Mesodermal cell (in vitro differentiated cells): ENCODE measurements at regions not wholly inside any gene's neighbourhood (a gene's known extent, or its start where the extent isn't known, plus 50 kb on each side); places are given as distances from the start of the nearest gene placed in this dataset.
"Not testable (repeated sequence)": the region's sequence is repeated elsewhere in the genome, so short reads cannot be mapped to it uniquely, and the experiment has no call there.

Experiments used
- H3K27ac ChIP-seq: 2 replicates; pipeline ENCODE4 v1.7.0; 2013; ENCODE audit warnings: mild to moderate bottlenecking, low read depth, low read length, moderate library complexity; ENCODE audit not compliant: severe bottlenecking
- H3K36me3 ChIP-seq: 2 replicates; pipeline ENCODE4 v1.7.1; 2013; ENCODE audit warnings: mild to moderate bottlenecking, low read length, moderate library complexity; ENCODE audit not compliant: control insufficient read depth, insufficient read depth
- H3K4me1 ChIP-seq: one replicate; pipeline ENCODE4 v1.7.1; 2013; ENCODE audit warnings: mild to moderate bottlenecking, low read length; ENCODE audit not compliant: insufficient read depth, control insufficient read depth, poor library complexity, severe bottlenecking
- H3K4me3 ChIP-seq: 2 replicates; pipeline ENCODE4 v1.7.0; 2013; ENCODE audit warnings: low read length, control low read depth, mild to moderate bottlenecking; ENCODE audit not compliant: insufficient read depth, poor library complexity, severe bottlenecking; ENCODE audit errors: extremely low read depth
- H3K9me3 ChIP-seq: 2 replicates; pipeline ENCODE4 v1.7.1; 2013; ENCODE audit warnings: mild to moderate bottlenecking, low read length, moderate library complexity; ENCODE audit not compliant: control insufficient read depth
- WGBS, 2 experiments: methylation state at CpG; one replicate each; pipeline ENCODE4 v1.1.5; 2013; ENCODE audit warnings: missing lambda C conversion rate in 2 of 2; ENCODE audit not compliant: insufficient coverage in 2 of 2; 5-methylcytosine and 5-hydroxymethylcytosine counted together

DNA sequence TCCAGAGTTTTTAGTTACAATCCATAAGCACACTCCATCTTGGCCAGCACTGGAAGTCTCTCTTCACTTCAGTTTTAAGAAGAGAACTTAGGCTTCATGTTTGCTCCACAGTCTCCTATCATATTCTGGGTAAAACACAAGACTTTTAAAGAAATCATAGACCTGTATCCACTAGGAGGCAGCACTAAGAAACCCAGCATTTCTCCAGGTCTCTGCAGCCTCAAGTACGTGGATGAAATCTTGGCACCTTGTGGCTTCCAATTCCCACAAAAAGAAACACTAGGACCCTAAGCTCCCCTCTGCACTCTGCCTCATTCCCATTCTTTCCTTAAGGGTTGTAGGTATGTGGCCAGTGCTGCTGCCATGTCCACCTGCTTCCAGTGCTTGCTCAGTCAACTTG is 367.3 kb upstream of the CASK start:
- Histone ChIP-seq H3K9me3 (no peaks in the 10 kb centered on the region), H3K4me1 (no peaks in the 10 kb centered on the region), H3K4me3 (no peak overlapping the region), H3K36me3 (no peaks in the 10 kb centered on the region), H3K27ac (no peak overlapping the region)
- WGBS, 2 experiments, result no CpG with 5 or more reads among the region's 1 CpG

DNA sequence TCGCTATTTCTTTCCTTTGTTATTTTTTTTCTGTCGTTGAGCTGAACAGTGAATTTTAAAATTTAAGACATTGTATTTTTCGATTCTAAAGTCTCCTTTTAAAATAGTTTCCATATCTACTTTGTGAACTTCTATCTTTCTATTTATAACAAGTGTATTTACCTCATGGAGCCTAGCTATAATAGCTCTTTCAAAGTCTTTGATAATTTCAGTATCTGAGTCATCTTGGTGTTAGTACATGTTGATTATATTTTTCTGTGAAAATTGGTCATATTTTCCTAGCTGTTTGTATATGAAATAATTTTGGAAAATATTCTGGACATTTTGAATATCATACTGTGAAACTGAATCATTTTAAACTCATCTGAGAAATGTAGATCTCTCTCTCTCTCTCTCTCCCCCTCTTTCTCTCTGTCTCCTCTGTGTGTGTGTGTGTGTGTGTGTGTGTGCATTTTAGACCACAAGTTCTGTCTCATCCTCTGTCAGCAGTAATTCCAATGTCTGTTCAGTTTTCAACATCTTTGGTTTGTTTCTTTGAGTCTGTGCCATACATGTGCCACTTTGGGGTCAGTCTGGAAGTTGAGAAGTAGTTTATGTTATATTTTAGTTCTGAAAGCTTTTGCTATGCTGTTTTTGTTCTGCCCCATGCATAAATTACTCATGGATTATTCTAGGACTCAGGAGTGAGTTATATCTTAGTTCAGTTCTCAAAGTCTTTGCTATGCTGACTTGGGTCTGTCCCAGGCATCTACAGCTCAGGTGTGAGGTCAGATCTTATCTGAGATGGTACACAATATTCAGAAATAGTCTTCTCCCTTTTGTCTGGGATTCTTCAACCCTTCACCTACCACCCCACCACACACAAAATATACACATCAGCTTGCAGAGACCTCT is 366.4 kb upstream of the CASK start:
- Histone ChIP-seq H3K27ac (no peak overlapping the region), H3K4me1 (no peaks in the 10 kb centered on the region), H3K9me3 (no peaks in the 10 kb centered on the region), H3K4me3 (no peak overlapping the region), H3K36me3 (no peaks in the 10 kb centered on the region)
- WGBS, 2 experiments, result no CpG with 5 or more reads among the region's 3 CpGs

DNA sequence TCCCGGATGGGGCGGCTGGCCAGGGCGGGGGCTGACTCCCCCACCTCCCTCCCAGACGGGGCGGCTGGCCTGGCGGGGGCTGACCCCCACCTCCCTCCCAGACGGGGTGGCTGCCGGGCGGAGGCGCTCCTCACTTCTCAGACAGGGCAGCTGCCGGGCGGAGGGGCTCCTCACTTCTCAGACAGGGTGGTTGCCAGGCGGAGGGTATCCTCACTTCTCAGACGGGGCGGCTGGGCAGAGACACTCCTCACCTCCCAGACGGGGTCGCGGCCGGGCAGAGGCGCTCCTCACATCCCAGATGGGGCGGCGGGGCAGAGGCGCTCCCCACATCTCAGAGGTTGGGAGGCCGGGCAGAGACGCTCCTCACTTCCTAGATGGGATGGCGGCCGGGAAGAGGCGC is 362.3 kb upstream of the CASK start:
- not testable (repeated sequence) for H3K36me3 ChIP-seq, H3K9me3 ChIP-seq, H3K4me1 ChIP-seq, H3K27ac ChIP-seq, H3K4me3 ChIP-seq
- WGBS, 2 experiments, result 98% methylated on average over 7 of the region's 28 CpGs; no CpG with 5 or more reads in 1 of the 2 experiments

DNA sequence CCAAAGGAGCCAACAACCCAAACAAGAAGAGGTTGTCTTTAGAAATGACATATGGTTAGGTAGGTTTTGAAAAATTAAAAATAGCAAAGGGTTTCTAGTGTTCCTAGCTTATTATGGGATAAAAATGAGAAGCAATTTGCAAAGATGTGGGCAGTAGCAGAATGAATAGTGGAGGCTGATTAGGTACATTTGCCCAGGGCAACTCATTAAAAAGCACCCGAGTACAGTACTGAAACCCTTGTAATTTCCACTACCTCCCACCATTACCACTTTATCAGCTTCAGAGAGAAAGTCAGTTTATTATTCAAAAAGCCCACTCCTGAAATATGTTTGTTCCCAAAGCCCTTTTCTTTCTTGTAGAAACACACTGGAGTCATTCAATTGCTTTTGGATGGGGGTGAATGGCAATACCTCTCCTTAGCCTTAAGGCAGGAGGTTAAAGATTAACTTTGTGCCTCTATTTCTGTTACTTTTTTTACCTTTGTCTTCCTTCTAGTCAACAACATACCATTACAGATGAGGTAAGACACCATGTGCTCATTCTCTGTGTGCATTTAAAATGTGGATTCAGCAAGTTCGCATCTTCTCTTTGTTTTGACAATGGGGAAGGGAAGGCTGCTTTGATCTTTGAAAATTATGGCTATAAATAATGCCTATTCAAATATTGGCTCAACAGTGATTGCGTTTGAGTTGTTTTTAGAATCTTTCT is 353.8 kb upstream of the CASK start:
- Histone ChIP-seq H3K36me3 (no peaks in the 10 kb centered on the region), H3K9me3 (no peaks in the 10 kb centered on the region), H3K27ac (no peak overlapping the region), H3K4me1 (no peaks in the 10 kb centered on the region), H3K4me3 (no peak overlapping the region)
- 60% methylated on average over 1 of the region's 3 CpGs; no CpG with 5 or more reads in 1 of the 2 experiments for WGBS, 2 experiments

DNA sequence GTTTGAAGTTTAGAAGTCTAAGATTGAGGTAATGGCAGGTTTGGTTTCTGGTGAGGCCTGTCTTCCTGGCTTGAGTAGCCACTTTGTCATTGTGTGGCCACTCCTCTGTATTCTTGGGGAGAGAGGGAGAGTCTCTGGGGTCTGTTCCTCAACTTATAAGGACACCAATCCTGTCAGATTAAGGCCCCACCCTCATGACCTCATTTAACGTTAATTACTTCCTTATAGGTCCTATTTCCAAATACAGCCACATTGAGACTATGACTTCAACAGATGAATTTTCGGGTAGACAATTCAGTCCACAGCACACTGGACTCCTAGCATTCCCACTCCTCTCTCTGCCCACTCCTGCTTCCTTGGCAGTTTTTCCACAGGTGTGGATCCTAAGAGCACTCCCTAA is 350.8 kb upstream of the CASK start:
- 78 to 80% methylated on average over 1 to 2 of the region's 2 CpGs for WGBS, 2 experiments
- Histone ChIP-seq H3K4me1 (no peaks in the 10 kb centered on the region), H3K27ac (no peak overlapping the region), H3K9me3 (no peaks in the 10 kb centered on the region), H3K36me3 (no peaks in the 10 kb centered on the region), H3K4me3 (no peak overlapping the region)

DNA sequence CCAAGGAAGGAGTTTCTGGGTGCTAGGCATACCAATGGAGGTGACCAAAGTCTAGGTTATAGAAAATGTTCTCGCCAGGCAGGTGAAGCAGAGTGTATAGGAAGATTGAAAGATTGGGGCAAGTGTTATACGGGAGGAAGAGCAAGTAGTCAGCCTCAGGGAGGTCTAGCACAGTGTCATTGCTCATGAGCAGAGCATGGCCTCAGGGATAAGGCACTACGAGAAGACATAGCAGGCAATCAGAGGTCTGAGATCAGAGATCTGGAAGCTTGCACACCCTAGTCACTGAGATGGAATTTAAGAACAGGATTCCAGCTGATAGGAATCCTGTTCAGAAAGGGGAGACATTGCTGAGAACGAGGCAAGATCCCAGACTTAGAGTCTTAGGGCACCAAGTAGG is 350.0 kb upstream of the CASK start:
- WGBS, 2 experiments, result 92 to 93% methylated on average over 2 to 4 of the region's 4 CpGs
- H3K4me3 ChIP-seq, result no peak overlapping the region
- no peaks in the 10 kb centered on the region for H3K9me3 ChIP-seq
- H3K27ac ChIP-seq, result no peak overlapping the region
- H3K36me3 ChIP-seq, result no peaks in the 10 kb centered on the region
- H3K4me1 ChIP-seq, result no peaks in the 10 kb centered on the region

DNA sequence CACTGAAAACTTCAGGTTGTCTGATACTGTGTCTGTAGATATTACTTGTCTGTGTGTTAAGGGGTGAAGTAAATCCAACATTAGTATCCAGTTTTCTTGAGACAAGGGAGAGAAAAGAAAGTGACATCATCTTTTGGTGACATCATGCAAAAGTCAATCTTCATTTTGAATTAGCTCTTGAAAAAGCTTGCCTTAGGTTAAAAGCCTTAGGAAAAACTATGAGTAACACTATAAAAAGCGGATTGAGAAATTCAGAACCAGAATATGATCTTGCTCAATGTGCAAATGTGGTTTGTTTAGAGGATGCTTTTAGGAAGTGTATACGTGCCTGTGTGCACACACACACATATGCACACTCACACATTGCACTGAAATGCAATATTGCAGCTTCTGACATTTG is 345.8 kb upstream of the CASK start:
- no peak overlapping the region for H3K4me3 ChIP-seq
- no peaks in the 10 kb centered on the region for H3K36me3 ChIP-seq
- H3K9me3 ChIP-seq, result no peaks in the 10 kb centered on the region
- no peaks in the 10 kb centered on the region for H3K4me1 ChIP-seq
- H3K27ac ChIP-seq, result no peak overlapping the region
- no CpG with 5 or more reads among the region's 2 CpGs for WGBS, 2 experiments

DNA sequence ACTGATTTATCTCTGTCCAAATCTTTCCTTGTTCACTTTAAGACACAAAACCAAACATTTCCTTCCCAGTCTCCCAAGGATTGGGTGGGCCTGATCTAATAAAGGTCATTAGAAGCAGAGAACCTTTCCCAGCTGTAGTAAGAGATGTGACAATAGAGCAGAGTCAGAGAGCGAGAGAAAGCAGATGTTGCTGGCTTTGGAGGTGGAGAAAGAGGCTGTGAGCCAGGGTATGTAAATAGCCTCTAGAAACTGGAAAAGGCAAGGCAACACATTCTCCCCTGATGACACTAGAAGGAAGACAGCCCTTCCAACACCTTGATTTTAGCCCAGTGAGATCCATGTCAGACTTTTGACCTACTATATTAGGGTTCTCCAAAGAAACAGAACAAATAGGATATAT is 337.5 kb upstream of the CASK start:
- 100% methylated on average over 1 of the region's 1 CpG; no CpG with 5 or more reads in 1 of the 2 experiments for WGBS, 2 experiments
- no peak overlapping the region for H3K27ac ChIP-seq
- H3K36me3 ChIP-seq, result no peaks in the 10 kb centered on the region

DNA sequence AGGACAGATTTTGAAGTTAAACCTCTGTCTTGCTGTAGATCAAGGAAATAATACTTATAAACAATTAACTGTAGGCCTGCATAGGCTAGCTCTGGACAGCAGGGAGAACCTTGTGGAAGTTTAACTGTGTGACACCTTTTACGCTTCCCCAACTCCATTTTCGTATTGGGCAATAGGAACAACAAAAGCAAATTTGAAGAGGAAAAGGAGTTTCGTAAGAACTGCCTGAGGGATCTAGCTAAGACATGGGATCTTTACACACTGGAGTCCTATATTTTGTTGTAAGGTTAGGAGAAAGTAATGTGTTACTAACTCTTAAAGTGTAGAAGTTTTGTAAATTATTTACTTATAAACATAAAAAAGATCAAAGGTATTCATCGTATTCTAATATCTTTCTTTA is 324.9 kb upstream of the CASK start:
- Histone ChIP-seq H3K4me3 (no peak overlapping the region), H3K4me1 (no peaks in the 10 kb centered on the region)
- WGBS, 2 experiments, result 100% methylated on average over 1 of the region's 4 CpGs; no CpG with 5 or more reads in 1 of the 2 experiments

More for the DNA sequence above, 337.5 kb upstream of the CASK start:
- H3K9me3 ChIP-seq, result no peaks in the 10 kb centered on the region
- no peak overlapping the region for H3K4me3 ChIP-seq
- no peaks in the 10 kb centered on the region for H3K4me1 ChIP-seq

DNA sequence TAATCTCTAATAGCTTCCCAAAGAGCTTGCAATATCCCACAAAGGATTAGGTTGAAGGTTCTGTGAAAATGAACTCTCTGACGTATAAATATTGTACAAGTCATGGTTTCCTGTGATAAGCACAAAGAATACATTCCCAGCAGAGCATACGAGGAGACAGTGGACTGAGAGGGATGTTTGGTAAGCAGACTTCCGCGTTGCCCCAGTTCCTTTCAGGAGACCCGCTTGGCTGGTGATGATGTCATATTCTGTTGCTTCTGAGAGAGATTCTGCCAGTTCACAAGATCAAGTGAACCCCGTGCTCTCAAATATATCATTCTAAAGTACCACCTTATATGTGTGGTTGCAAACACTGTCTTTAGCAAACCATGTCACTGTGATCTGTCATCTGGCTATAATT is 323.9 kb upstream of the CASK start:
- no peak overlapping the region for H3K27ac ChIP-seq
- H3K4me1 ChIP-seq, result no peaks in the 10 kb centered on the region
- H3K4me3 ChIP-seq, result no peak overlapping the region
- WGBS, 2 experiments, result no CpG with 5 or more reads among the region's 6 CpGs
- H3K36me3 ChIP-seq, result no peaks in the 10 kb centered on the region
- H3K9me3 ChIP-seq, result no peaks in the 10 kb centered on the region

More for the DNA sequence above, 324.9 kb upstream of the CASK start:
- Histone ChIP-seq H3K27ac (no peak overlapping the region), H3K9me3 (no peaks in the 10 kb centered on the region), H3K36me3 (no peaks in the 10 kb centered on the region)

DNA sequence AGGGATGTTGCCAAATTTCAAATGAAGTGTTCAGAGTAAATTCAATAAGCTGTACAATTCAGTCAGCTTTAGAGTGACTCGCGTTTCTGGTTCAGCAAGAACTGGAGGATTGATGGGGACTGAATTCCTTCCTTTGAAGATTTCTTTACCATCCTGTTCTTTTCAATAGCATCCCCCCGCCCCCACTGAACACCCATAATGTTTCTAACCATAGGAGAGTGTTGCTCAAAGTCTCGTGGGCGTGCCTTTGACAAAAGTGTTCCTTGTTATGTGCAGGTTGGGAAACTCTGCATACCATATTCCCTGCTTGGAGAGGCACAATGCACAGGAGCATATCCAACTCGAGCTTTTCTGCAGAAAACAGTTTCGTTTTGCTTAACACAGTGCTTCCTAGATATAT is 323.5 kb upstream of the CASK start:
- no peaks in the 10 kb centered on the region for H3K4me1 ChIP-seq
- 100% methylated on average over 1 of the region's 7 CpGs; no CpG with 5 or more reads in 1 of the 2 experiments for WGBS, 2 experiments

More for the DNA sequence above, 323.5 kb upstream of the CASK start:
- Histone ChIP-seq H3K4me3 (no peak overlapping the region), H3K27ac (no peak overlapping the region), H3K36me3 (no peaks in the 10 kb centered on the region), H3K9me3 (no peaks in the 10 kb centered on the region)
